ENCODE measurements at regions not wholly inside any gene's neighbourhood (a gene's known extent, or its start where the extent isn't known, plus 50 kb on each side); places are given as distances from the start of the nearest gene placed in this dataset.

DNA sequence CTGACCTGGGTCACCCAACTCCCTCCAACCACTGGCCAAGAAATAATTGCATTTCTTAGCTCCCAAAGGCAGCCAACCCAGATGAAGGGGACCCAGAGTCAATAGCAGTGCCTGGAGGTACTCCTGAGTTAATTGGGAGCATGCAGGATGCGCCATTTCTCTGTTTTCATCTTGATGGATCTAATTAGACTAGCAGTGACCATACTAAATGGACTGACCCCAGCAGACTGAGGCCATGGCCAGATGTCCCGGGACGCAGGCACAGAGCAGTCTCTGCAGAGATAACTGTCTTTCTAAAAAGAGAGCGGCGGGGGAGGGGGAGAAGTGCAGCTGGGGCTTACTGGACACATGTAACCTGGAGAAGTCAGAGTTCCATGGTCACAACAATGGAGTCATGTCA, 53.2 kb upstream of the CMKLR1 start:
- no peaks in the 10 kb centered on the region for H3K79me2 ChIP-seq (ENCODE audit: low read length)
- no peak overlapping the region for H3K4me3 ChIP-seq (ENCODE audit: low read length)
- no peak for DNase-seq
- ATAC-seq = no peak
- no peaks in the 10 kb centered on the region for H3K9me3 ChIP-seq (ENCODE audit: low read length)
- no peaks in the 10 kb centered on the region for H4K20me1 ChIP-seq (ENCODE audit: low read length)
- H3K9ac ChIP-seq (ENCODE audit: low read length) = no peak overlapping the region
- H3K4me1 ChIP-seq (ENCODE audit: insufficient read depth, low read length) = no peaks in the 10 kb centered on the region
- CTCF ChIA-PET = no interaction called here
- no peak overlapping the region for H2AFZ ChIP-seq (ENCODE audit: low read length)
- no peak overlapping the region for H3K4me2 ChIP-seq (ENCODE audit: low read length)
- intact Hi-C loops (cut with micrococcal nuclease) = no loop called here
- POLR2A ChIA-PET (ENCODE audit: unreplicated experiment) = no interaction called here
- peaks cover 3% of the 10 kb centered on the region; the same call in 1 of the 2 replicates for H3K9me2 ChIP-seq (replicated peaks; ENCODE audit: low read length)
- H3K27ac ChIP-seq (ENCODE audit: low read length) = no peak overlapping the region
- no peaks in the 10 kb centered on the region for H3K36me3 ChIP-seq (ENCODE audit: low read depth, low read length)
- no peaks in the 10 kb centered on the region for H3F3A ChIP-seq (ENCODE audit: low read length, unreplicated experiment)
- no TSS peak for BruUV-seq (replicated peaks)
- TF ChIP-seq EZH2 (IDR thresholded peaks at IDR 0.05; ENCODE audit: low read length, unreplicated experiment) (no peak), EZH2phosphoT487 (IDR thresholded peaks at IDR 0.05; ENCODE audit: borderline replicate concordance, low read length) (no peak)
- TF ChIP-seq, protein P1, sequence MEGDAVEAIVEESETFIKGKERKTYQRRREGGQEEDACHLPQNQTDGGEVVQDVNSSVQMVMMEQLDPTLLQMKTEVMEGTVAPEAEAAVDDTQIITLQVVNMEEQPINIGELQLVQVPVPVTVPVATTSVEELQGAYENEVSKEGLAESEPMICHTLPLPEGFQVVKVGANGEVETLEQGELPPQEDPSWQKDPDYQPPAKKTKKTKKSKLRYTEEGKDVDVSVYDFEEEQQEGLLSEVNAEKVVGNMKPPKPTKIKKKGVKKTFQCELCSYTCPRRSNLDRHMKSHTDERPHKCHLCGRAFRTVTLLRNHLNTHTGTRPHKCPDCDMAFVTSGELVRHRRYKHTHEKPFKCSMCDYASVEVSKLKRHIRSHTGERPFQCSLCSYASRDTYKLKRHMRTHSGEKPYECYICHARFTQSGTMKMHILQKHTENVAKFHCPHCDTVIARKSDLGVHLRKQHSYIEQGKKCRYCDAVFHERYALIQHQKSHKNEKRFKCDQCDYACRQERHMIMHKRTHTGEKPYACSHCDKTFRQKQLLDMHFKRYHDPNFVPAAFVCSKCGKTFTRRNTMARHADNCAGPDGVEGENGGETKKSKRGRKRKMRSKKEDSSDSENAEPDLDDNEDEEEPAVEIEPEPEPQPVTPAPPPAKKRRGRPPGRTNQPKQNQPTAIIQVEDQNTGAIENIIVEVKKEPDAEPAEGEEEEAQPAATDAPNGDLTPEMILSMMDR (conservative IDR thresholded peaks at IDR 0.05; ENCODE audit: low read depth, low read length) = no peak
- peaks cover 9% of the 10 kb centered on the region; the same call in 1 of the 2 replicates for H3K27me3 ChIP-seq (ENCODE audit: low read length)

DNA sequence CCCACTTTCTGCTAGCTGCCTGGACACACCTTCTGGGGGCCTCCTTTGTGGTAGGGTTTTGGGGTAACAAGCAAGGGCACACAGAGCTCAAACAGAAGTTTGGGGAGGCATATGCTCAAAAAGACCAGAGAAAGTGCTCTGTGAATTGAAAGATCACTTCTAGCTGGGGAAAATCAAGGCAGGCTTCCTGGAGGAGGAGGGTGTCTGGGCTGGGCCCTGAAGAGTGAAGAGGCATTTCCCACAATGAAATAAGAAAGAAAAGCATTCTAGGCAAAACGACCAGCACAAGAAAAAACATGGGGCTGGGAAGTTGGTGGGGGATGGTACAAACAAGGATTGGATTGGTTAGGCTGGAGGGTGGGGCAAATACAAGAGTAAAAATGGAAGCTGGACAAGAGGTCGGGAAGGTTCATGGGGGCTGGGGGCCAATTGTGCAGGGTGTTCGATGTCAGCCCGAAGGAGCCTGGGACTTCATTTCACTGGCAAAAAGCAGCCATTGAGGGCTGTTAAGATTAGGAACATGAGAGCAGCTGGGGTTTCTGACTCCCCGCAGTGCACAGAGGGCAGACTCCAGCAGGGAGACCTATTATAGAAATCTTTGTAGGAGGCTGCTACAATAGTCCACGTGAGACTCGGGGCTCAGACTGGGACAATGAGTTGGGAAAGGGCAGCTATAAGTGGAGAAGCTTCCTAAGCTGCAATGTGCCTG, 51.5 kb upstream of the CMKLR1 start:
- Histone ChIP-seq H3K9ac (ENCODE audit: low read length) (no peak overlapping the region), H3K36me3 (ENCODE audit: low read depth, low read length) (no peaks in the 10 kb centered on the region), H2AFZ (ENCODE audit: low read length) (no peak overlapping the region), H4K20me1 (ENCODE audit: low read length) (no peaks in the 10 kb centered on the region), H3K4me2 (ENCODE audit: low read length) (no peak overlapping the region), H3K27me3 (ENCODE audit: low read length) (peaks cover 9% of the 10 kb centered on the region; the same call in 1 of the 2 replicates), H3K27ac (ENCODE audit: low read length) (no peak overlapping the region), H3F3A (ENCODE audit: low read length, unreplicated experiment) (no peaks in the 10 kb centered on the region), H3K4me1 (ENCODE audit: insufficient read depth, low read length) (no peaks in the 10 kb centered on the region), H3K79me2 (ENCODE audit: low read length) (no peaks in the 10 kb centered on the region), H3K9me3 (ENCODE audit: low read length) (no peaks in the 10 kb centered on the region), H3K9me2 (replicated peaks; ENCODE audit: low read length) (peaks cover 3% of the 10 kb centered on the region; the same call in 1 of the 2 replicates), H3K4me3 (ENCODE audit: low read length) (no peak overlapping the region)
- intact Hi-C loops (cut with micrococcal nuclease) = no loop called here
- CTCF ChIA-PET = no interaction called here
- DNase-seq = no peak
- BruUV-seq (replicated peaks) = no TSS peak
- no peak for ATAC-seq
- POLR2A ChIA-PET (ENCODE audit: unreplicated experiment) = no interaction called here
- TF ChIP-seq EZH2phosphoT487 (IDR thresholded peaks at IDR 0.05; ENCODE audit: borderline replicate concordance, low read length) (no peak), EZH2 (IDR thresholded peaks at IDR 0.05; ENCODE audit: low read length, unreplicated experiment) (no peak)
- TF ChIP-seq, protein P1 (conservative IDR thresholded peaks at IDR 0.05; ENCODE audit: low read depth, low read length) = no peak

DNA sequence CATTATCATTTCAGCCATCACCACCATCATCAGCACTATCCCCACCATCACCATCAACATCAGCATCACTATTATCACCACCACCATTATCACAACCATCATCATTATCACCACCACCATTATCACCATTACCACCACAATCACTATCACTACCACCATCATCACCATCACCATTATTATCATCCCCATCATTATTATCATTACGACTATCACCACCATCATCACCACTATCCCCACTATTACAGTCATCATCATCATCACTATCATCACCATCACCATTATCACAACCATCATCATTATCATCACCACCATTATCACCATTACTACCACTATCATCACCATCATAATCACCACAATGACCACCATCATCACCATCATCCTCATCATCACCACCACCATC, 50.4 kb upstream of the CMKLR1 start:
- no peak overlapping the region for H3K9ac ChIP-seq (ENCODE audit: low read length)
- no peaks in the 10 kb centered on the region for H3K36me3 ChIP-seq (ENCODE audit: low read depth, low read length)
- H4K20me1 ChIP-seq (ENCODE audit: low read length) = no peaks in the 10 kb centered on the region
- H3K27ac ChIP-seq (ENCODE audit: low read length) = no peak overlapping the region
- no peaks in the 10 kb centered on the region for H3K4me1 ChIP-seq (ENCODE audit: insufficient read depth, low read length)
- intact Hi-C loops (cut with micrococcal nuclease) = no loop called here
- ChIA-PET POLR2A (ENCODE audit: unreplicated experiment) (no interaction called here), CTCF (no interaction called here)
- H3K79me2 ChIP-seq (ENCODE audit: low read length) = no peaks in the 10 kb centered on the region
- H3F3A ChIP-seq (ENCODE audit: low read length, unreplicated experiment) = no peaks in the 10 kb centered on the region
- H2AFZ ChIP-seq (ENCODE audit: low read length) = no peak overlapping the region
- TF ChIP-seq EZH2 (IDR thresholded peaks at IDR 0.05; ENCODE audit: low read length, unreplicated experiment) (no peak), EZH2phosphoT487 (IDR thresholded peaks at IDR 0.05; ENCODE audit: borderline replicate concordance, low read length) (no peak)
- TF ChIP-seq, protein P1 (conservative IDR thresholded peaks at IDR 0.05; ENCODE audit: low read depth, low read length) = no peak
- BruUV-seq (replicated peaks) = no TSS peak
- H3K4me2 ChIP-seq (ENCODE audit: low read length) = no peak overlapping the region
- DNase-seq (no peak), ATAC-seq (no peak)
- H3K9me3 ChIP-seq (ENCODE audit: low read length) = no peaks in the 10 kb centered on the region
- peaks cover 3% of the 10 kb centered on the region; the same call in 1 of the 2 replicates for H3K9me2 ChIP-seq (replicated peaks; ENCODE audit: low read length)
- H3K27me3 ChIP-seq (ENCODE audit: low read length) = peaks cover 9% of the 10 kb centered on the region; the same call in 1 of the 2 replicates
- no peak overlapping the region for H3K4me3 ChIP-seq (ENCODE audit: low read length)

Data from PC-3 (cell line).